ENCODE measurements at regions not wholly inside any gene's neighbourhood (a gene's known extent, or its start where the extent isn't known, plus 50 kb on each side); places are given as distances from the start of the nearest gene placed in this dataset.

DNA sequence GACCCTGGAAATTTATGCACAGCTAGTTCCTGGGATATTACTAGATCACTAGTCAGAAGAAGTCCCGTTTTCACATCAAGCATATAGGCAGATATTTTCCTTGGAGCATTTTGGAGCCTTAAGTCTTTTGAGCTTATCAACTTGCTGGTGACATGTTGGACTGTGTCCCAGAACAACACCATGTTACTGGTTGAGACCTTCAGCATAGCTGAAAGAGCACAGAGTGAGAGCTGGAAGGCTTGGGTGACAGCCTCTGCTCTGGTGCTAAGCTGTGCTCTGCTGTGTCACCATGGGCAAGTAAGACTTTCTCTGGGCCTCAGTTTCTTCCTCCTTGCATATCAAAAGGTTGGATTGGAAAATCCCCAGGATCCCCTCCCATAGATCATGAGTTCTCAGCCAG is 116.6 kb upstream of the FRMPD4 start:
- TF ChIP-seq EP300 (IDR thresholded peaks at IDR 0.05; ENCODE audit: borderline replicate concordance) (no peak), YY1 (IDR thresholded peaks at IDR 0.05; ENCODE audit: low read depth) (no peak), TAF1 (IDR thresholded peaks at IDR 0.05; ENCODE audit: low read depth) (no peak), NFIC (IDR thresholded peaks at IDR 0.05) (no peak)
- TF ChIP-seq, protein P1, sequence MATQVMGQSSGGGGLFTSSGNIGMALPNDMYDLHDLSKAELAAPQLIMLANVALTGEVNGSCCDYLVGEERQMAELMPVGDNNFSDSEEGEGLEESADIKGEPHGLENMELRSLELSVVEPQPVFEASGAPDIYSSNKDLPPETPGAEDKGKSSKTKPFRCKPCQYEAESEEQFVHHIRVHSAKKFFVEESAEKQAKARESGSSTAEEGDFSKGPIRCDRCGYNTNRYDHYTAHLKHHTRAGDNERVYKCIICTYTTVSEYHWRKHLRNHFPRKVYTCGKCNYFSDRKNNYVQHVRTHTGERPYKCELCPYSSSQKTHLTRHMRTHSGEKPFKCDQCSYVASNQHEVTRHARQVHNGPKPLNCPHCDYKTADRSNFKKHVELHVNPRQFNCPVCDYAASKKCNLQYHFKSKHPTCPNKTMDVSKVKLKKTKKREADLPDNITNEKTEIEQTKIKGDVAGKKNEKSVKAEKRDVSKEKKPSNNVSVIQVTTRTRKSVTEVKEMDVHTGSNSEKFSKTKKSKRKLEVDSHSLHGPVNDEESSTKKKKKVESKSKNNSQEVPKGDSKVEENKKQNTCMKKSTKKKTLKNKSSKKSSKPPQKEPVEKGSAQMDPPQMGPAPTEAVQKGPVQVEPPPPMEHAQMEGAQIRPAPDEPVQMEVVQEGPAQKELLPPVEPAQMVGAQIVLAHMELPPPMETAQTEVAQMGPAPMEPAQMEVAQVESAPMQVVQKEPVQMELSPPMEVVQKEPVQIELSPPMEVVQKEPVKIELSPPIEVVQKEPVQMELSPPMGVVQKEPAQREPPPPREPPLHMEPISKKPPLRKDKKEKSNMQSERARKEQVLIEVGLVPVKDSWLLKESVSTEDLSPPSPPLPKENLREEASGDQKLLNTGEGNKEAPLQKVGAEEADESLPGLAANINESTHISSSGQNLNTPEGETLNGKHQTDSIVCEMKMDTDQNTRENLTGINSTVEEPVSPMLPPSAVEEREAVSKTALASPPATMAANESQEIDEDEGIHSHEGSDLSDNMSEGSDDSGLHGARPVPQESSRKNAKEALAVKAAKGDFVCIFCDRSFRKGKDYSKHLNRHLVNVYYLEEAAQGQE (IDR thresholded peaks at IDR 0.05; ENCODE audit: low read depth): no peak

Data from Ishikawa (cell line).